Gastrocnemius medialis (tissue), 4 donors: ENCODE measurements at regions not wholly inside any gene's neighbourhood (a gene's known extent, or its start where the extent isn't known, plus 50 kb on each side); places are given as distances from the start of the nearest gene placed in this dataset.

Source experiments
- CTCF ChIP-seq, 5 experiments: fragments of 450-650 bp in 3 of 5; fragments of 200-600 bp in 2 of 5; sonication (generic) in 2 of 5; IDR thresholded peaks in 4 of 5; conservative IDR thresholded peaks in 1 of 5; 1 replicate in 4 of 5; 2 replicates in 1 of 5; pipeline ENCODE4 v1.5.1; 2016 to 2019; ENCODE audit warnings: antibody characterized with exemption in 5 of 5, mild to moderate bottlenecking in 3 of 5, moderate library complexity in 3 of 5
- POLR2A ChIP-seq, 2 donors: fragments of 450-650 bp; IDR thresholded peaks; one replicate each; pipeline ENCODE4 v1.6.1; 2017; ENCODE audit warnings: antibody characterized with exemption in 2 of 2, mild to moderate bottlenecking in 2 of 2, moderate library complexity in 2 of 2

DNA sequence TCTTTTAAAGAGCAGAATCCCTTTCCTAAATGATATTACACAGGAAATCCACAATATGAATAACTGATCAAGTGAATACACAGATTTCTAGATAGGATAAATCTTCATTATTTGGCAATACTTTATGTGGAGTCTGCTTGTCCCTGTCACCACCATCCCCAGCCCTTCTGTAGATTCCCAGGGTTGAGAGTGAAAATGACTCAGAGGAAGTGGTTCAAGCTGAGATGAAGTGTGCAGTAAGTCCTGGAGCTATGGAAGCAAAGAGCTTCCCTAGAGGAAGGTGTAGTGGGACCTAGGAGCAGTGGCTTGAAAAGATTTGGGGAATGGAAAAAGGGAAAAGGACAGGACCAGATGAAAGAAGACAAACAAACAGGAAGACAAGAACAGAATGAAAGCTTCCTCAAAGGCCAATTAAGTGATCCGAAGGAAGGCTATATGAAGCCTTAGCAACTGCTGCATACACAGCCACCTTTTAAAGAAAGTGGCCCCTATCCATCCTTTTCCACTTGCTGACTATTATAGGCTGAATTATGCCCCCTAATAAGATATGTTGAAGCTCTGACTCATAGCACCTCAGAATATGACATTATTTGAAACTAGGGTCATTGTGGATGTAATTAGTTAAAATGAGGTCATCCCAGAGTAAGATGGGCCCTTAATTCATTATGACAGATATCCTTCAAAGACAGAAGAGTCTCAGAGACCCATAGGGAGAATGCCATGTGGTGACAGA, 96.5 kb upstream of the CAMK1G start:
- TF ChIP-seq CTCF (IDR thresholded peaks at IDR 0.05 in 4 of 5, conservative IDR thresholded peaks at IDR 0.05 in 1 of 5), result no peak
- TF ChIP-seq POLR2A (IDR thresholded peaks at IDR 0.05), result no peak
